ENCODE measurements at regions not wholly inside any gene's neighbourhood (a gene's known extent, or its start where the extent isn't known, plus 50 kb on each side); places are given as distances from the start of the nearest gene placed in this dataset.
A peak's percentile ranks its signal among the peaks of the same experiment; 100 is the strongest.

DNA sequence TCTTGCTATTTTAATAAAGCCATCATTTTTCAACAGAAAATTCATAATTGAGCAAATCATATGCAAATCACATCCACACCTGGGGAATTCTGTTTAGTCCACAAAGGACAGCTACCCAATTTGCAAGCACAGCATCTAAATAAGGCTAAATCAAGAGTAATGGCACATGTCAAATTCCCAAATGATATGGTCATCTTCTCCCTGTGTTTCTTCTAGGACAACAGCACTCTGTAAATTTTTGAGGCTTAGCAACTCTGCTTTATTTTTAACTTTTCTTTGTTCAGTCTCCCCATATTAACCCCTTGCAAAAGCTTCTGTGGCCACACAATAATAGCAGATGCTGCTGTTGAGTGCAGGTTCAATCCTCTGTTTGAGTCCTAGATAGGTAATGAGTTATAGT is 155.6 kb upstream of the DAAM1 start:
- Histone ChIP-seq H3K36me3 (ENCODE audit: control insufficient read depth, insufficient read depth, low read length) (no peaks in the 10 kb centered on the region), H3K27ac (ENCODE audit: low read length) (no peak overlapping the region), H3K4me1 (ENCODE audit: control insufficient read depth, insufficient read depth, low read length) (peaks cover 7% of the 10 kb centered on the region), H3K27me3 (ENCODE audit: control insufficient read depth, insufficient read depth, low read length) (no peaks in the 10 kb centered on the region), H3K9me3 (replicated peaks; ENCODE audit: control insufficient read depth, low read depth, low read length) (no peaks in the 10 kb centered on the region), H3K4me3 (ENCODE audit: low read length) (no peak overlapping the region)
- no peak for DNase-seq

DNA sequence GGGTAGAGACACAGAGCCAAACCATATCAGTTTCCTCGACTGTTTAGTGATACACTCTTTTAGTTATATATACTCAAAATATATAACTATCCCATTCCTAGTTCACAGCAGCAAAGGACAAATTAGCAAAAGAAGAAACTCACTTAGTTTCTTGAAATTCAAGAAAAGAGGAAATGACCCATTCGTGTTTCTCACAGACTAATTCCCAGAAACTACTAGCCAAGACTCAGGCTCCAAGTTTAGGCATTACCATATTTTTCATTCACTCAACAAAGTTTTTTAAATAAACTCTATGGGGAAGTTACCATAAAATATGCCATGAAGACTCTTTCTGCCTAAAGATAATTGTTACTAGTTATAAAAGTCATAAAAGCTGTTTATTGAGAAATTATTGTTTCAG is 152.3 kb upstream of the DAAM1 start:
- Histone ChIP-seq H3K4me1 (ENCODE audit: control insufficient read depth, insufficient read depth, low read length) (peaks cover 2% of the 10 kb centered on the region), H3K9me3 (replicated peaks; ENCODE audit: control insufficient read depth, low read depth, low read length) (no peaks in the 10 kb centered on the region), H3K4me3 (ENCODE audit: low read length) (no peak overlapping the region), H3K36me3 (ENCODE audit: control insufficient read depth, insufficient read depth, low read length) (no peaks in the 10 kb centered on the region), H3K27me3 (ENCODE audit: control insufficient read depth, insufficient read depth, low read length) (no peaks in the 10 kb centered on the region), H3K27ac (ENCODE audit: low read length) (no peak overlapping the region)
- no peak for DNase-seq
- whole genome bisulfite sequencing (ENCODE audit: insufficient coverage) = no CpG with 5 or more reads among the region's 2 CpGs

DNA sequence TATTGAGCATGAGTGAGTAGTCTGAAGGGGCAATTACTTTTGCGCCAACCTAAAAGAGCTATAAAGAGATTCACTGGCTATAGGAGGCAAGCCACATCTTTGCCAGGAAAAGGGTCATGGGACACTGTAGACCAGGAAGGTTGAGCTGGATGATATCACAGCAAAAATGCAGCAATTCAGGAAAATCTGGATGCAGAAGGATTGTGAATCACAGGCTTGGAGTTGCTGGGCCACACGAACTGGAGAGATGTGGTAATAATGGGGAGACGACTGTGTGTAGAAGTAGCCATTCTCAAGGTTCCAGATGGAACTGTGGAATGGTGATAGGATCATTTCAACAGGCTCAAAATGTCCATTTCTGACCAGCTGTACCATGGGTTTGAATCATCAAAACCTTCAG is 151.4 kb upstream of the DAAM1 start:
- Histone ChIP-seq H3K36me3 (ENCODE audit: control insufficient read depth, insufficient read depth, low read length) (no peaks in the 10 kb centered on the region), H3K27ac (ENCODE audit: low read length) (no peak overlapping the region), H3K4me3 (ENCODE audit: low read length) (no peak overlapping the region), H3K9me3 (replicated peaks; ENCODE audit: control insufficient read depth, low read depth, low read length) (no peaks in the 10 kb centered on the region), H3K4me1 (ENCODE audit: control insufficient read depth, insufficient read depth, low read length) (peaks cover 2% of the 10 kb centered on the region), H3K27me3 (ENCODE audit: control insufficient read depth, insufficient read depth, low read length) (no peaks in the 10 kb centered on the region)
- 75% methylated on average over 3 of the region's 3 CpGs for WGBS (ENCODE audit: insufficient coverage)
- DNase-seq = no peak

DNA sequence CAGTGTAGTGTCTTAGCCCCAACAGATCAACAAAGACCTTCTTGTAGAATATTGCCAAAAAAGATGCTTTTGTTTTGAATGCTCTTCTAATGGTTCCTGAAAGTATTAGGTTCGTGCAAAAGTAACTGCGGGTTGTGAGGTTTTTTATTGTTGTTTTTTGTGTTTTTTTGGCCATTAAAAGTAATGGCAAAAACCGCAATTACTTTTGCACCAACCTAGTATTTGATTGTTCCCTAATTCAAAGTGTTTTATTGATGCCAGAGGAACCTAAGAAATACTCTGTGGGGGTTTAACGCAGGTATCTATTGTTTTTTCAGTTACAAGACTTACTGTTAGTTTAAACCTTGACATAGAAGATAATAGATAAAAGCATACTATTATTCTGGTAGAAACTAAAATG is 150.8 kb upstream of the DAAM1 start:
- Histone ChIP-seq H3K4me1 (ENCODE audit: control insufficient read depth, insufficient read depth, low read length) (peaks cover under 1% of the 10 kb centered on the region), H3K27me3 (ENCODE audit: control insufficient read depth, insufficient read depth, low read length) (no peaks in the 10 kb centered on the region), H3K36me3 (ENCODE audit: control insufficient read depth, insufficient read depth, low read length) (no peaks in the 10 kb centered on the region), H3K9me3 (replicated peaks; ENCODE audit: control insufficient read depth, low read depth, low read length) (no peaks in the 10 kb centered on the region), H3K27ac (ENCODE audit: low read length) (no peak overlapping the region), H3K4me3 (ENCODE audit: low read length) (no peak overlapping the region)
- WGBS (ENCODE audit: insufficient coverage) = no CpG with 5 or more reads among the region's 4 CpGs
- no peak for DNase-seq

DNA sequence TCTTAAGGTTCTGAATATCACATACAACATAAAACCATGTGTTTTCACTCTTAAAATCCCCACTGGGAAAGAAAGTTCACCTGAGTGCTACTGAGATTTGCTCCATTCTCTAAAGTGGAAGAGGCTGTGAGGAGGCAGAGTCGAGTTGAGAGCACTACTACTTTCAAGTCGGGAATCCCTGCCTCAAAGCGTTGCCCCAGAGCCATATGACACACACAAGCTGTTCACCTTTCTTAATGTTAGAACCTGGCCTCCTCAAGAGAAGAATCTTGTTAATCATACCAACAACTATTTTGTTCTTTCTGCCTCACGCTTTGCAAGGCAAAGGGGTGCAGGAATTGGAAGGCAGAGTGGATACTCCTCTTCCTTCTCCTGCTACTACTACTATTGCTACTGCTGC is 149.7 kb upstream of the DAAM1 start:
- H3K4me1 ChIP-seq (ENCODE audit: control insufficient read depth, insufficient read depth, low read length) = no peaks in the 10 kb centered on the region
- no peaks in the 10 kb centered on the region for H3K27me3 ChIP-seq (ENCODE audit: control insufficient read depth, insufficient read depth, low read length)
- no peaks in the 10 kb centered on the region for H3K9me3 ChIP-seq (replicated peaks; ENCODE audit: control insufficient read depth, low read depth, low read length)
- 67% methylated on average over 1 of the region's 4 CpGs for WGBS (ENCODE audit: insufficient coverage)
- H3K36me3 ChIP-seq (ENCODE audit: control insufficient read depth, insufficient read depth, low read length) = no peaks in the 10 kb centered on the region
- H3K27ac ChIP-seq (ENCODE audit: low read length) = no peak overlapping the region
- no peak for DNase-seq
- no peak overlapping the region for H3K4me3 ChIP-seq (ENCODE audit: low read length)

DNA sequence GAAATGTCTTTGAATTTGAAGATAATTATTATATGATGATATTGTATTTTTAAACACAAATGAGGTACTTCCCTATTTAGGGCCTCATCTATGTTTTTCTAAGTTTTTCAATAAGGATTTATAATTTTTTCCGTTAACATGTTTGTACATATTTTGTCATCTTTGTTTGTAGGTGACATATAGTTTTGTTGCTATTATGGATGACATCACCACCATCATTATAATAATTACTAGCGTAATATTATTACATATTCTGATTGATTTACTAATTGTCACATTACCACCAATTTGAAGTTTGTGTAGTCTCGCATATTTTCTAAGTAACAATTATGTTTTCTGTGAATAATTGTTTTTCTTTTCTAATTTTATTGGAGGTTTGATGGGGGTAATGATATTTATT is 147.2 kb upstream of the DAAM1 start:
- no CpG with 5 or more reads among the region's 3 CpGs for WGBS (ENCODE audit: insufficient coverage)
- Histone ChIP-seq H3K27ac (ENCODE audit: low read length) (no peak overlapping the region), H3K9me3 (replicated peaks; ENCODE audit: control insufficient read depth, low read depth, low read length) (no peaks in the 10 kb centered on the region), H3K27me3 (ENCODE audit: control insufficient read depth, insufficient read depth, low read length) (no peaks in the 10 kb centered on the region), H3K4me1 (ENCODE audit: control insufficient read depth, insufficient read depth, low read length) (no peaks in the 10 kb centered on the region), H3K4me3 (ENCODE audit: low read length) (no peak overlapping the region), H3K36me3 (ENCODE audit: control insufficient read depth, insufficient read depth, low read length) (no peaks in the 10 kb centered on the region)
- DNase-seq = no peak

DNA sequence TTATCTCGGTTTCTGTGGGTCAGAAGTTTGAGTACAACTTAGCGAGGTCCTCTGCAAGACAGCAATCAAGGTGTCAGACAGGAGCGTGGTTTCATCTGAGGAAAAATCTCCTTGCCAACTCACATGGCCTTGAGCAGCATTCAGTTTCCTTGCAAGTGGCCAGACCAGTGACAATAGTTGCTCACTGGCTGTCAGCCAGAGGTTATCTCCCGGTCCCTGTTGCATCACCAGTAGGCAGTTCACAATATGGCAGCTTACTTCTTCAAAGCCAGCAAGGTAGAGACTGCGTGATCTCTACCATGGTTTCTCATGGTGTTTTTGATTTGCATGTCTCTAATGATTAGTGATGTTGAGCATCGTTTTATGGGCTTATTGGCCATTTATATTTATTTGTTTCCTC is 143.8 kb upstream of the DAAM1 start:
- H3K27me3 ChIP-seq (ENCODE audit: control insufficient read depth, insufficient read depth, low read length) = no peaks in the 10 kb centered on the region
- H3K4me1 ChIP-seq (ENCODE audit: control insufficient read depth, insufficient read depth, low read length) = no peaks in the 10 kb centered on the region
- 85% methylated on average over 3 of the region's 6 CpGs for WGBS (ENCODE audit: insufficient coverage)
- H3K9me3 ChIP-seq (replicated peaks; ENCODE audit: control insufficient read depth, low read depth, low read length) = no peaks in the 10 kb centered on the region
- no peak overlapping the region for H3K27ac ChIP-seq (ENCODE audit: low read length)
- H3K36me3 ChIP-seq (ENCODE audit: control insufficient read depth, insufficient read depth, low read length) = no peaks in the 10 kb centered on the region
- no peak for DNase-seq
- H3K4me3 ChIP-seq (ENCODE audit: low read length) = no peak overlapping the region

DNA sequence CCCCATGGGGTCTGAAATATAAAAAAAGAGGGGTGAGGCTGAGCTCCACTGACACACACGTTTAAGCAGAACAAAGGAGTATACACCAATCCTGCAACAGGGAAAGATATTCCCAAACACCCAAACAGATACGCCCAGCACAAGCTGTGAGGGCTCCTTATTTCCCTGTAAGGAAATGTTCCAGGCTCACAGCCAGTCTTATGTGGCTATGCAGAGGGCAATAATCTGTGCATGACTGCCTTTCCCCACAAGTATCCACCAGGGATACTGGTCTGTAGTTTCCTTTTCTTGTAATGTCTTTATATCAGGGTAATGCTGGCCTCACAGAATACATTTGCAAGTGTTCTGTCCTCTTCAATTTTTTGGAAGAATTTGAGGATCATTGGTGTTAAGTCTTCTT is 141.7 kb upstream of the DAAM1 start:
- no peaks in the 10 kb centered on the region for H3K9me3 ChIP-seq (replicated peaks; ENCODE audit: control insufficient read depth, low read depth, low read length)
- H3K36me3 ChIP-seq (ENCODE audit: control insufficient read depth, insufficient read depth, low read length) = no peaks in the 10 kb centered on the region
- H3K27me3 ChIP-seq (ENCODE audit: control insufficient read depth, insufficient read depth, low read length) = no peaks in the 10 kb centered on the region
- no peaks in the 10 kb centered on the region for H3K4me1 ChIP-seq (ENCODE audit: control insufficient read depth, insufficient read depth, low read length)
- no CpG with 5 or more reads among the region's 2 CpGs for WGBS (ENCODE audit: insufficient coverage)
- no peak overlapping the region for H3K27ac ChIP-seq (ENCODE audit: low read length)
- DNase-seq = no peak
- H3K4me3 ChIP-seq (ENCODE audit: low read length) = no peak overlapping the region

DNA sequence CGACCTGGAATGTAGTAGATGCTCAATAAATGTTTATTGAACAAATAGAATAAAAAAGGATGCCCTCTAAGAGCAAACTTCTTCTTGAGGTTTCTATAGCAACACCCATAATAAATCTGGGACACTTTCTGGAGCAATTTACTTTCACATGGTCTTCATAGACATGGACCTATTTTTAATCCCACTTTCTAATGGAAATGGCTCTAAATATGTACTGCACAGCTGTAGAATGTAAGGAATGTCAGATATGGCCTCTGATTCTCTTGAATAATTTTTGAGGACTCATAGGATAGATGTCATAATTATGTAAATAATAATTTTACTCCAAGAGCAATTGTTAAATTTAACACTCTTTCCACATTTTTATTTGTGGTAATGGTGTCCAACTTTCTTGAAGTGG is 133.5 kb upstream of the DAAM1 start:
- WGBS (ENCODE audit: insufficient coverage) = no CpG with 5 or more reads among the region's 1 CpG

DNA sequence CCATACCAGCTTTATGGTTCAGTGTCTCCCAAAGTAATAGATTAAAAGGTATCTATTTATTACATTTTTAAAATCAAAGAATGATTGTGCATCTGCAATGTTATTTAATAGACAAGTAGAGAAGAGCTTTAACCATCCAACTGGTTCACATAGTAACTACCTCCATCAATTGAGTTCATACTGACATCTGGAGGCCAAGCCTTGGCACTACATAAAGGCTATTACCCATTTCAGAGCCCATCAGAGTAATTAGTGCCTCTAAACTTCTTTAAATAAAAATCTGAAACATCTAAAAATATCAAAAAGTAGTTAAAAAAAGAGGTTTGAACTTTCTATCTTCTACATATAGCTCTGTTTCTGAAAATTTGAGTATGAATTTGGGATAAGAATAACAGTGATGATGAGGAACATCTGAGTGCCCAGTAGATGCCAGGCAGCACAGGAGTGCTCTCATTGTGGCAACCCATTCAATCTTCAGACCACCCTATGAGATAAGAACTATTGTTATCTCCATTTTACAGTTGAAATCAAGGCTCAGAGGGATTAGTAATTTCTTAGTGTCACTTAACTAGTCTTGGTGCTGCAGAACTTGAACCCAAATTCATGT is 132.9 kb upstream of the DAAM1 start:
- no peak overlapping the region for H3K27ac ChIP-seq (ENCODE audit: low read length)
- H3K36me3 ChIP-seq (ENCODE audit: control insufficient read depth, insufficient read depth, low read length) = no peaks in the 10 kb centered on the region
- peak; percentile 79 for DNase-seq
- no peaks in the 10 kb centered on the region for H3K4me1 ChIP-seq (ENCODE audit: control insufficient read depth, insufficient read depth, low read length)
- H3K4me3 ChIP-seq (ENCODE audit: low read length) = no peak overlapping the region
- H3K9me3 ChIP-seq (replicated peaks; ENCODE audit: control insufficient read depth, low read depth, low read length) = no peaks in the 10 kb centered on the region
- H3K27me3 ChIP-seq (ENCODE audit: control insufficient read depth, insufficient read depth, low read length) = no peaks in the 10 kb centered on the region

More for the DNA sequence above, 133.5 kb upstream of the DAAM1 start:
- peak; percentile 1 for DNase-seq
- Histone ChIP-seq H3K36me3 (ENCODE audit: control insufficient read depth, insufficient read depth, low read length) (no peaks in the 10 kb centered on the region), H3K9me3 (replicated peaks; ENCODE audit: control insufficient read depth, low read depth, low read length) (no peaks in the 10 kb centered on the region), H3K27ac (ENCODE audit: low read length) (no peak overlapping the region), H3K27me3 (ENCODE audit: control insufficient read depth, insufficient read depth, low read length) (no peaks in the 10 kb centered on the region), H3K4me3 (ENCODE audit: low read length) (no peak overlapping the region), H3K4me1 (ENCODE audit: control insufficient read depth, insufficient read depth, low read length) (no peaks in the 10 kb centered on the region)

DNA sequence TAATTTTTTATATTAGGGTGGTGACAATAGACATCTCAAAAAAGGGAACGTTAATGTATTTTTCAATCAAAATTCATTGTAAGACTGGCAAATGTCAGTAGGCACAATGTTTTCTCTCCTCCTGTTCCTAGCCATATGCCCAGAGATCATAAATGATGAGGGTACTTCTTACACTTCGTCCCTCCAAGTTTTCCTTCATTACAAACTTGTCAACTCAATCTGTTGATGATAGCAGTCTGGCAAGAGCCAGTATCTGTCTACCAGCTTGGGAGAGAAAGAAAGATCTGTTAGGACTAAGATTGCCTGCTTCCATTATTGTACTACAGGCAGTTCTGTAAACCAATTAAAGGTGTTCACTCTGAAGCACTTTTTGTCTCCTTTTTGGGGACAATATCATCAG is 130.9 kb upstream of the DAAM1 start:
- H3K36me3 ChIP-seq (ENCODE audit: control insufficient read depth, insufficient read depth, low read length) = no peaks in the 10 kb centered on the region
- no peak overlapping the region for H3K4me3 ChIP-seq (ENCODE audit: low read length)
- H3K27ac ChIP-seq (ENCODE audit: low read length) = no peak overlapping the region
- H3K27me3 ChIP-seq (ENCODE audit: control insufficient read depth, insufficient read depth, low read length) = no peaks in the 10 kb centered on the region
- no peaks in the 10 kb centered on the region for H3K9me3 ChIP-seq (replicated peaks; ENCODE audit: control insufficient read depth, low read depth, low read length)
- WGBS (ENCODE audit: insufficient coverage) = no CpG with 5 or more reads among the region's 2 CpGs
- H3K4me1 ChIP-seq (ENCODE audit: control insufficient read depth, insufficient read depth, low read length) = no peaks in the 10 kb centered on the region
- DNase-seq = peak; percentile 1

Measured in muscle of leg (tissue), 3 donors.